Esophagus muscularis mucosa (tissue), 4 donors: ENCODE measurements at regions not wholly inside any gene's neighbourhood (a gene's known extent, or its start where the extent isn't known, plus 50 kb on each side); places are given as distances from the start of the nearest gene placed in this dataset.

Experiments
- CTCF ChIP-seq, 3 experiments: fragments of 200-600 bp in 2 of 3; fragments of 450-650 bp in 1 of 3; sonication (generic) in 2 of 3; IDR thresholded peaks; one replicate each; pipeline ENCODE4 v1.5.1; 2017 to 2019; ENCODE audit warnings: antibody characterized with exemption in 3 of 3, mild to moderate bottlenecking in 2 of 3, moderate library complexity in 1 of 3
- EP300 ChIP-seq: sonication (generic); formaldehyde crosslinking; IDR thresholded peaks from one replicate; pipeline ENCODE4 v1.6.1; 2017; ENCODE audit warnings: antibody characterized with exemption
- POLR2A ChIP-seq: fragments of 450-650 bp; IDR thresholded peaks from one replicate; pipeline ENCODE4 v1.6.1; 2017; ENCODE audit warnings: antibody characterized with exemption, moderate library complexity, mild to moderate bottlenecking, low read depth
- POLR2AphosphoS5 ChIP-seq, 2 donors: sonication (generic); formaldehyde crosslinking; IDR thresholded peaks; one replicate each; pipeline ENCODE4 v1.6.1; 2017; ENCODE audit warnings: antibody characterized with exemption in 2 of 2

GRCh38 chr2:196294516-196294909, 123.1 kb upstream of the STK17B start:
- TF ChIP-seq CTCF (IDR thresholded peaks at IDR 0.05) (no peak), EP300 (no peak), POLR2AphosphoS5 (IDR thresholded peaks at IDR 0.05) (no peak), POLR2A (no peak)
